Spleen (tissue), 7 donors: ENCODE measurements at regions not wholly inside any gene's neighbourhood (a gene's known extent, or its start where the extent isn't known, plus 50 kb on each side); places are given as distances from the start of the nearest gene placed in this dataset.
"Not testable (repeated sequence)": the region's sequence is repeated elsewhere in the genome, so short reads cannot be mapped to it uniquely, and the experiment has no call there.

Experiments used
- CTCF ChIP-seq, 11 experiments: fragments of 200-600 bp in 7 of 11; fragments of 450-650 bp in 4 of 11; sonication (generic) in 4 of 11; IDR thresholded peaks in 8 of 11; conservative IDR thresholded peaks in 3 of 11; 1 replicate in 7 of 11; 2 replicates in 4 of 11; pipeline versions ENCODE4 v1.4.0 to v1.8.0; 2016 to 2021; ENCODE audit warnings: antibody characterized with exemption in 11 of 11, inconsistent platforms in 4 of 11, mild to moderate bottlenecking in 1 of 11
- POLR2A ChIP-seq, 3 donors: fragments of 450-650 bp; IDR thresholded peaks; one replicate each; pipeline ENCODE4 v1.5.1; 2017; ENCODE audit warnings: antibody characterized with exemption in 3 of 3, mild to moderate bottlenecking in 1 of 3
- POLR2AphosphoS5 ChIP-seq, 3 donors: sonication (generic); formaldehyde crosslinking; IDR thresholded peaks; one replicate each; pipeline ENCODE4 v1.5.1; 2017; ENCODE audit warnings: antibody characterized with exemption in 3 of 3
- donor health status: DM: no; HTN: no; CAD: no; lungs with moderate emphysema.
- donor health status: DM: no; HTN: no; CAD: no.
- donor health status: DM: no; HTN: no; CAD: no.

DNA sequence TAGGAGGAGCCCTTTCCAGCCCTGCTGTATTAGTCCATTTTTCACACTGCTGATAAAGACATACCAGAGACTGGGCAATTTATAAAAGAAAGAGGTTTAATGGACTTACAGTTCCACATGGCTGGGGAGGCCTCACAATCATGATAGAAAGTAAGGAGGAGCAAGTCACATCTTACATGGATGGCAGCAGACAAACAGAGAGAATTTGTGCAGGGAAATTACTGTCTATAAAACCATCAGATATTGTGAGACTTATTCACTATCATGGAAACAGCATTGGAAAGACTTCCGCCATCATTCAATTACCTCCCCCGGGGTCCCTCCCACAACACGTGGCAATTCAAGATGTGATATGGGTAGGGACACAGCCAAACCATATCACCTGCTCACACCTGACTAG is 744.3 kb upstream of the SLITRK5 start:
- TF ChIP-seq CTCF (IDR thresholded peaks at IDR 0.05 in 8 of 11, conservative IDR thresholded peaks at IDR 0.05 in 3 of 11); POLR2AphosphoS5 (IDR thresholded peaks at IDR 0.05); POLR2A (IDR thresholded peaks at IDR 0.05): not testable (repeated sequence)
